ENCODE measurements at regions not wholly inside any gene's neighbourhood (a gene's known extent, or its start where the extent isn't known, plus 50 kb on each side); places are given as distances from the start of the nearest gene placed in this dataset.
"Not testable (repeated sequence)": the region's sequence is repeated elsewhere in the genome, so short reads cannot be mapped to it uniquely, and the experiment has no call there.

GRCh38 chr3:195989921-195990840 is 81.8 kb upstream of the TNK2 start:
- H3K23me2 ChIP-seq (ENCODE audit: low read depth, low read length); H3K27ac ChIP-seq (ENCODE audit: low read depth, low read length); H2AK5ac ChIP-seq (ENCODE audit: low read depth, low read length); CTCF ChIA-PET (ENCODE audit: partially characterized antibody); POLR2A ChIA-PET (ENCODE audit: partially characterized antibody); H4K5ac ChIP-seq (ENCODE audit: insufficient read length, low read depth, low read length); H4K20me1 ChIP-seq (replicated peaks in 1 of 2; ENCODE audit: control insufficient read depth in 1 of 2, insufficient read depth in 2 of 2, low read length in 2 of 2); H3K9me3 ChIP-seq (ENCODE audit: insufficient read depth in 2 of 2, low read depth in 1 of 2, low read length in 1 of 2); H4K8ac ChIP-seq (ENCODE audit: extremely low read depth, insufficient read depth, low read length); H2BK120ac ChIP-seq (replicated peaks; ENCODE audit: low read depth, low read length); H3K4me1 ChIP-seq (replicated peaks in 1 of 4; ENCODE audit: control insufficient read depth in 3 of 4, insufficient read depth in 4 of 4, low read length in 3 of 4); H2BK5ac ChIP-seq (ENCODE audit: low read depth, low read length); H2BK15ac ChIP-seq (ENCODE audit: low read length); H3K18ac ChIP-seq (ENCODE audit: extremely low read depth, low read length); H3K79me1 ChIP-seq (ENCODE audit: low read depth, low read length); H3K23ac ChIP-seq (ENCODE audit: insufficient read length); H3K79me2 ChIP-seq (ENCODE audit: control insufficient read depth in 1 of 2, insufficient read depth in 2 of 2, low read length in 2 of 2); H2BK20ac ChIP-seq (ENCODE audit: low read length); H3K36me3 ChIP-seq (ENCODE audit: control insufficient read depth in 2 of 4, insufficient read depth in 4 of 4, low read length in 3 of 4); H3K4ac ChIP-seq (replicated peaks; ENCODE audit: insufficient read length, low read depth, low read length); H4K91ac ChIP-seq (replicated peaks; ENCODE audit: insufficient read length, low read length); H3K27me3 ChIP-seq (replicated peaks in 1 of 4; ENCODE audit: control insufficient read depth in 3 of 4, extremely low read depth in 1 of 4, insufficient read depth in 3 of 4, low read length in 3 of 4); H2AFZ ChIP-seq (ENCODE audit: low read length); H3K56ac ChIP-seq (replicated peaks; ENCODE audit: insufficient read length, low read depth, low read length); H3K14ac ChIP-seq (ENCODE audit: insufficient read length); FAIRE-seq; H2BK12ac ChIP-seq (ENCODE audit: low read depth, low read length): not testable (repeated sequence)
- H3K4me3 ChIP-seq (ENCODE audit: extremely low read depth in 1 of 4, insufficient read depth in 2 of 4, low read depth in 3 of 4, low read length in 4 of 4), result peak overlapping the region; percentile 53 to 75 (median 60)
- peak overlapping the region in 2 of 4 experiments; percentile 1 to 22; a peak in 1 of 7 replicates for H3K9ac ChIP-seq (replicated peaks in 1 of 4; ENCODE audit: extremely low read depth in 1 of 4, low read depth in 3 of 4, low read length in 3 of 4)
- DNase-seq (ENCODE audit: low read depth in 1 of 2, low spot score in 2 of 2), result peak; percentile 53 to 100
- H3K4me2 ChIP-seq (ENCODE audit: insufficient read depth in 1 of 2, low read depth in 2 of 2, low read length in 2 of 2), result peak overlapping the region in 1 of 2 experiments; percentile 49; a peak in 2 of 4 replicates
- 8% methylated on average over 60 of the region's 107 CpGs; no CpG with 5 or more reads in 1 of the 2 experiments for WGBS, 2 experiments (ENCODE audit: extremely low coverage in 1 of 2, insufficient coverage in 1 of 2, insufficient read length in 1 of 2, insufficient replicate concordance in 2 of 2, low coverage in 1 of 2, low lambda C conversion rate in 2 of 2, missing lambda C conversion rate in 1 of 2)
- TF ChIP-seq BACH1 (IDR thresholded peaks at IDR 0.05; ENCODE audit: low read length), result 0 out of 2 replicates have a peak, but pooled peaks have one; percentile 60
- peak; percentile 62 for TF ChIP-seq PHF8 (conservative IDR thresholded peaks at IDR 0.05; ENCODE audit: low read depth, low read length)
- TF ChIP-seq ASH2L (IDR thresholded peaks at IDR 0.05; ENCODE audit: low read length), result peak; percentile 24
- peak; percentile 46; the same call in 1 of the 2 replicates for TF ChIP-seq SP4 (IDR thresholded peaks at IDR 0.05; ENCODE audit: low read length)
- TF ChIP-seq NRF1 (IDR thresholded peaks at IDR 0.05; ENCODE audit: low read depth, low read length), result peak; percentile 83
- TF ChIP-seq TAF1 (IDR thresholded peaks at IDR 0.05; ENCODE audit: low read depth, low read length), result peak; percentile 36; the same call in 1 of the 2 replicates
- peak; percentile 74 for TF ChIP-seq KDM1A (IDR thresholded peaks at IDR 0.05; ENCODE audit: borderline replicate concordance, low read length)
- peak; percentile 61 for TF ChIP-seq KDM4A (IDR thresholded peaks at IDR 0.05; ENCODE audit: low read depth, low read length, severe bottlenecking)

Data from H1 (cell line).